ENCODE measurements at regions not wholly inside any gene's neighbourhood (a gene's known extent, or its start where the extent isn't known, plus 50 kb on each side); places are given as distances from the start of the nearest gene placed in this dataset.

DNA sequence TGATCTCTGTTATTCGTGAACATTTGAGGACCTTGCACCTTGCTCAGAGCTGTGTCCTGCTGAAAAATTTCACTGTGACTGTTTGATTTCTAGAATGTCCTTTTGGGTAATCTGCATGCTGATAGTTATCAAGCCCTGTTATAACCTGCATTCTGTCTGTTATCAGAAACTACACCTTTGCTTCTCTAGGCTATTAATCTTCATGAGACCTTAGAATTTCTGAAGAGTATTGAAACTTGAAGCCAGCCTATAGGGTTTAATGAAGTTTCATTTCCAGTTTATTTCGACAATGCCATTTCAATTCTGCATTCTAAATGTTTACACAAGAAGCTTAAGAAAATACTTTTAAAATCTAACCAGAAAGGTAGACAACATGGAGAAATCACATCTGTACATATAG, 856.2 kb downstream of the SORCS1 start:
- Histone ChIP-seq H3K4me3 (no peak overlapping the region), H3K9me3 (0 out of 3 replicates have a peak, but pooled peaks cover 3% of the 10 kb centered on the region), H3K27ac (no peak overlapping the region), H3K4me2 (no peak overlapping the region), H3K4me1 (no peaks in the 10 kb centered on the region)
- DNase-seq (ENCODE audit: low read depth in 1 of 2, low spot score in 1 of 2) (no peak), FAIRE-seq (no peak), ATAC-seq (no peak)
- 3% methylated on average over 2 of the region's 2 CpGs for WGBS (ENCODE audit: missing lambda C conversion rate)
- TF ChIP-seq FOSL2 (IDR thresholded peaks at IDR 0.05): no peak
- no peak for TF ChIP-seq FOSL2 (CRISPR knock-in tag; IDR thresholded peaks at IDR 0.05)
- no peak for TF ChIP-seq HOXB13 (CRISPR knock-in tag; IDR thresholded peaks at IDR 0.05; ENCODE audit: low read depth)
- TF ChIP-seq HOXA7 (CRISPR knock-in tag; IDR thresholded peaks at IDR 0.05): no peak
- no peak for TF ChIP-seq NPAS2 (CRISPR knock-in tag; IDR thresholded peaks at IDR 0.05; ENCODE audit: borderline replicate concordance)
- no peak for TF ChIP-seq JUN (IDR thresholded peaks at IDR 0.05)
- TF ChIP-seq HEYL (CRISPR knock-in tag; IDR thresholded peaks at IDR 0.05): no peak
- no peak for TF ChIP-seq FOSB (CRISPR knock-in tag; IDR thresholded peaks at IDR 0.05)
- TF ChIP-seq GATA3 (IDR thresholded peaks at IDR 0.05; ENCODE audit: borderline replicate concordance): no peak
- no peak for TF ChIP-seq HMGXB4 (CRISPR knock-in tag; IDR thresholded peaks at IDR 0.05; ENCODE audit: borderline replicate concordance)
- ChIA-PET POLR2A (no interaction called here), CTCF (interaction anchor here (0.6 kb wide), 1 partner anchor 10 kb away, joined by 3 read pairs; no protein-coding TSS in a partner anchor)

DNA sequence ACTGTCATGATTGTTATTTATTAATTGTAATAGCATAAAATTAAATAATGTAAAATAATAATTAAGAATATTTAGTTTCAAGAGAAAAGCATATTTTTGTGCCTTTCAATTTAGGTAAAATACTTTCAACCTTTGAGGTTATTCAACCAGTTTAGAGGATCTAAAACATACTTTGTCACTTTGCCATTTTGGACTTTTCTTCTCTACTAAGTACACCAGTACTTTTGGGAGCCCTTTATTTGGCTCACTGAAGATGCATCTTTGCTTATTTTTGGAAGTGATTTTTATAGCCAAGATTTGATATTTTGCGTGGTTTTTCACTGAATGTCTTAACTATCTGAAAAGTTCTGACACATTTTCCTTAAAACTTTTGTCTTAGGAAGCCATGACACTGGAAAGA, 860.5 kb downstream of the SORCS1 start:
- CTCF ChIA-PET: interaction anchor here (0.6 kb wide), 1 partner anchor 698 kb away, joined by 3 read pairs; no protein-coding TSS in a partner anchor

GRCh38 chr10:106302961-106303360, 861.5 kb downstream of the SORCS1 start:
- Histone ChIP-seq H3K27ac (no peak overlapping the region), H3K4me1 (no peaks in the 10 kb centered on the region), H3K4me3 (no peak overlapping the region), H3K4me2 (no peak overlapping the region), H3K9me3 (no peaks in the 10 kb centered on the region)
- CTCF ChIA-PET: no interaction called here
- FAIRE-seq: no peak
- ATAC-seq: no peak
- DNase-seq (ENCODE audit: low read depth in 1 of 2, low spot score in 1 of 2): no peak
- POLR2A ChIA-PET: no interaction called here
- under 1% methylated on average over 4 of the region's 4 CpGs for WGBS (ENCODE audit: missing lambda C conversion rate)
- no peak for TF ChIP-seq POLR2A (IDR thresholded peaks at IDR 0.05; ENCODE audit: low read length)
- no peak for TF ChIP-seq HOXB5 (CRISPR knock-in tag; IDR thresholded peaks at IDR 0.05)
- TF ChIP-seq KDM1A (IDR thresholded peaks at IDR 0.05; ENCODE audit: low read depth): no peak
- TF ChIP-seq, protein P1, sequence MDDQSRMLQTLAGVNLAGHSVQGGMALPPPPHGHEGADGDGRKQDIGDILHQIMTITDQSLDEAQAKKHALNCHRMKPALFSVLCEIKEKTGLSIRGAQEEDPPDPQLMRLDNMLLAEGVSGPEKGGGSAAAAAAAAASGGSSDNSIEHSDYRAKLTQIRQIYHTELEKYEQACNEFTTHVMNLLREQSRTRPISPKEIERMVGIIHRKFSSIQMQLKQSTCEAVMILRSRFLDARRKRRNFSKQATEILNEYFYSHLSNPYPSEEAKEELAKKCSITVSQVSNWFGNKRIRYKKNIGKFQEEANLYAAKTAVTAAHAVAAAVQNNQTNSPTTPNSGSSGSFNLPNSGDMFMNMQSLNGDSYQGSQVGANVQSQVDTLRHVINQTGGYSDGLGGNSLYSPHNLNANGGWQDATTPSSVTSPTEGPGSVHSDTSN (IDR thresholded peaks at IDR 0.05): no peak
- TF ChIP-seq REST (IDR thresholded peaks at IDR 0.05): no peak
- no peak for TF ChIP-seq ZSCAN20 (CRISPR knock-in tag; IDR thresholded peaks at IDR 0.05)
- no peak for TF ChIP-seq NPAS2 (CRISPR knock-in tag; IDR thresholded peaks at IDR 0.05; ENCODE audit: borderline replicate concordance)
- no peak for TF ChIP-seq ESRRA (IDR thresholded peaks at IDR 0.05; ENCODE audit: borderline replicate concordance, low read length)

More for the DNA sequence above, 860.5 kb downstream of the SORCS1 start:
- FAIRE-seq (no peak), ATAC-seq (no peak), DNase-seq (ENCODE audit: low read depth in 1 of 2, low spot score in 1 of 2) (no peak)
- 3% methylated on average over 1 of the region's 1 CpG for WGBS (ENCODE audit: missing lambda C conversion rate)
- POLR2A ChIA-PET: no interaction called here
- no peak overlapping the region for H3K4me3 ChIP-seq
- no peaks in the 10 kb centered on the region for H3K4me1 ChIP-seq
- no peak overlapping the region for H3K27ac ChIP-seq
- H3K4me2 ChIP-seq: no peak overlapping the region
- TF ChIP-seq HMGXB4 (CRISPR knock-in tag; IDR thresholded peaks at IDR 0.05; ENCODE audit: borderline replicate concordance) (no peak), NR3C1 (IDR thresholded peaks at IDR 0.05) (no peak), POLR2A (IDR thresholded peaks at IDR 0.05; ENCODE audit: low read length) (no peak), CTCF (IDR thresholded peaks at IDR 0.05) (no peak)
- H3K9me3 ChIP-seq: no peaks in the 10 kb centered on the region
